ENCODE measurements at regions not wholly inside any gene's neighbourhood (a gene's known extent, or its start where the extent isn't known, plus 50 kb on each side); places are given as distances from the start of the nearest gene placed in this dataset.

DNA sequence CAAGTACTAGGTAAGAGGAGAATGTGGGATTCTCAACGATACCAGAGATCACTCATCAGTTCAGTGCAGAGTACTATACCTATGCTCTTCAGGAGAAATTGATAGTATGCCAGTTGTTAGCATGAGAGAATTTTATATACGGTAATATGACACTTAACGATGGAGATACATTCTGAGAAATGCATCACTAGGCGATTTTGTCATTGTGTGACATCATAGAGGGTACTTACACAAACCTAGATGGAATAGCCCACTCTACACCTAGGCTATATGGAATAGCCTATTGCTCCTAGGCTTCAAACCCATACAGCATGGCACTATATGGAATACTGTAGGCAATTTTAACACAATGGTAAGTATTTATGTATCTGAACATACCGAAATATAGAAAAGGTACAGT is 140.2 kb downstream of the SLIT2 start:
- Histone ChIP-seq H3K9ac (ENCODE audit: extremely low read depth, insufficient read length, low read length) (no peak overlapping the region), H3K14ac (ENCODE audit: insufficient read depth, low read length) (no peak overlapping the region), H2BK12ac (ENCODE audit: insufficient read length, low read depth, low read length) (no peak overlapping the region), H2BK20ac (ENCODE audit: low read depth, low read length, poor library complexity, severe bottlenecking) (no peak overlapping the region), H3K4me1 (ENCODE audit: insufficient read depth, low read length) (no peaks in the 10 kb centered on the region), H3K23me2 (ENCODE audit: insufficient read length, low read depth, low read length, poor library complexity, severe bottlenecking) (no peaks in the 10 kb centered on the region), H2BK15ac (ENCODE audit: low read depth, low read length) (no peak overlapping the region), H4K8ac (replicated peaks; ENCODE audit: insufficient read length, low read depth, low read length) (no peak overlapping the region), H3K4ac (ENCODE audit: low read depth, low read length) (no peak overlapping the region), H2AFZ (ENCODE audit: low read length) (no peak overlapping the region), H3K79me2 (ENCODE audit: insufficient read depth, low read length) (no peaks in the 10 kb centered on the region), H3K9me3 (ENCODE audit: control insufficient read depth, low read depth, low read length) (no peaks in the 10 kb centered on the region), H2AK5ac (ENCODE audit: insufficient read length, low read length) (no peak overlapping the region), H3K27ac (ENCODE audit: insufficient read length, low read depth, low read length) (no peak overlapping the region), H4K91ac (ENCODE audit: insufficient read length, low read depth, low read length) (no peak overlapping the region), H4K20me1 (ENCODE audit: control insufficient read depth, insufficient read depth, insufficient read length) (no peaks in the 10 kb centered on the region), H4K5ac (ENCODE audit: insufficient read length, low read depth, low read length) (no peak overlapping the region), H2BK120ac (ENCODE audit: low read depth, low read length, poor library complexity, severe bottlenecking) (no peak overlapping the region), H3K4me2 (ENCODE audit: insufficient read depth, insufficient read length, low read length) (no peak overlapping the region), H3K56ac (ENCODE audit: insufficient read length, low read depth, low read length) (no peak overlapping the region), H3K79me1 (ENCODE audit: insufficient read depth, low read depth, low read length, poor library complexity, severe bottlenecking) (no peaks in the 10 kb centered on the region), H3K27me3 (ENCODE audit: insufficient read depth, low read length) (no peaks in the 10 kb centered on the region), H2BK5ac (ENCODE audit: insufficient read length, low read length) (no peak overlapping the region), H3T11ph (ENCODE audit: low read length) (no peak overlapping the region), H3K18ac (ENCODE audit: insufficient read length, low read depth, low read length) (no peak overlapping the region), H3K23ac (ENCODE audit: insufficient read length, low read depth, low read length) (no peak overlapping the region)
- TF ChIP-seq, protein P1, sequence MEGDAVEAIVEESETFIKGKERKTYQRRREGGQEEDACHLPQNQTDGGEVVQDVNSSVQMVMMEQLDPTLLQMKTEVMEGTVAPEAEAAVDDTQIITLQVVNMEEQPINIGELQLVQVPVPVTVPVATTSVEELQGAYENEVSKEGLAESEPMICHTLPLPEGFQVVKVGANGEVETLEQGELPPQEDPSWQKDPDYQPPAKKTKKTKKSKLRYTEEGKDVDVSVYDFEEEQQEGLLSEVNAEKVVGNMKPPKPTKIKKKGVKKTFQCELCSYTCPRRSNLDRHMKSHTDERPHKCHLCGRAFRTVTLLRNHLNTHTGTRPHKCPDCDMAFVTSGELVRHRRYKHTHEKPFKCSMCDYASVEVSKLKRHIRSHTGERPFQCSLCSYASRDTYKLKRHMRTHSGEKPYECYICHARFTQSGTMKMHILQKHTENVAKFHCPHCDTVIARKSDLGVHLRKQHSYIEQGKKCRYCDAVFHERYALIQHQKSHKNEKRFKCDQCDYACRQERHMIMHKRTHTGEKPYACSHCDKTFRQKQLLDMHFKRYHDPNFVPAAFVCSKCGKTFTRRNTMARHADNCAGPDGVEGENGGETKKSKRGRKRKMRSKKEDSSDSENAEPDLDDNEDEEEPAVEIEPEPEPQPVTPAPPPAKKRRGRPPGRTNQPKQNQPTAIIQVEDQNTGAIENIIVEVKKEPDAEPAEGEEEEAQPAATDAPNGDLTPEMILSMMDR (conservative IDR thresholded peaks at IDR 0.05): no peak
- Mint-ChIP-seq H3K9me3 (no peaks in the 10 kb centered on the region), H3K27ac (no peak overlapping the region), H3K4me1 (peaks cover 9 to 20% of the 10 kb centered on the region in 2 experiments), H3K4me3 (no peak overlapping the region), H3K36me3 (ENCODE audit: insufficient read depth in 1 of 3, low read depth in 3 of 3) (no peaks in the 10 kb centered on the region), H3K27me3 (ENCODE audit: low read depth) (no peaks in the 10 kb centered on the region)
- DNase-seq: no peak
- no CpG with 5 or more reads among the region's 5 CpGs for WGBS (ENCODE audit: extremely low coverage, insufficient read length, low lambda C conversion rate)
